GM19043 (cell line): ENCODE measurements at regions not wholly inside any gene's neighbourhood (a gene's known extent, or its start where the extent isn't known, plus 50 kb on each side); places are given as distances from the start of the nearest gene placed in this dataset.

ENCODE experiments used
- ATAC-seq: cut with Tn5 transposase; IDR thresholded peaks from one replicate; pipeline ENCODE4 v1.9.1; 2021; ENCODE audit warnings: low read depth; ENCODE audit not compliant: unreplicated experiment

DNA sequence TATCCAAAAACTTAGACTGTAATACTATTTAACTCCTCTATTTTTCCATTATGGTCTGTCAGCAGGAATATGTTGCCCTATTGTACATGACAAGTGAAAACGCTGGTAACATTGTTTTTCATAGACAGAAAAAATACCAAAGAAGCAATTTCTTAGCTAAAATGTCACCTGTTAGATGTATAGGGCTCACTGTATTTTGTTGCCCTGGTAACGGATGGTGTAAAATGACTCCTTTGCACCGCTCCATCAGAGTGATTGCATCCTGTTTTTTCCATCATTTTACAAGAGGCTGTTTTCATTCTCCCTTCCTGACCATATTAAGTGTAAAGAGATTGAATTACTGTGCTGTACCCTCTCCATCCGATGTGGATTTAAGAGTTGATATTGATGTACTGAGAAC is 460.1 kb upstream of the TLE4 start:
- no peak for ATAC-seq

- no peak for ATAC-seq
Observed at GRCh38 chr9:79115176-79115575, 456.6 kb upstream of the TLE4 start.

DNA sequence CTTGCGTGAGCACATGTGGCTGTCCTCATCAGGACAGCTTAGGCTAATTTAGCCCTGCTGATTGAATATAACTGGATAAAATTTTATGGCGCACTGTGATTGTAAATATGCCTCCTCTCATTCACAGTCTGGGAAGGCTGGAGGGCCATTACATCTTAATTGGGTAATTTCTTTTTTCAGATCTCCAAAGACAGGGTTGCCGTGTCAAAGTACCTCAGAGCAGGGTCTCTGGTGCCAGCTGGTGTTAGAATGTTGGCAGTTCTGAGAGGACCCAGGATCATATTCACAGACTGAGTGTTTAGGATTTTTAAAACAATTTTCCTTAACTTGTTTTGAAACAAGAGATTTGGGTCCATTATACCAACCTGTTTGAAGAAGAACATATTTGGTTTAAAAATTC is 455.7 kb upstream of the TLE4 start:
- ATAC-seq, result no peak

- no peak for ATAC-seq
Observed at GRCh38 chr9:79116709-79117108, 455.1 kb upstream of the TLE4 start.

GRCh38 chr9:79120533-79120932 is 451.2 kb upstream of the TLE4 start:
- no peak for ATAC-seq

GRCh38 chr9:79120941-79121340 is 450.8 kb upstream of the TLE4 start:
- ATAC-seq, result no peak

DNA sequence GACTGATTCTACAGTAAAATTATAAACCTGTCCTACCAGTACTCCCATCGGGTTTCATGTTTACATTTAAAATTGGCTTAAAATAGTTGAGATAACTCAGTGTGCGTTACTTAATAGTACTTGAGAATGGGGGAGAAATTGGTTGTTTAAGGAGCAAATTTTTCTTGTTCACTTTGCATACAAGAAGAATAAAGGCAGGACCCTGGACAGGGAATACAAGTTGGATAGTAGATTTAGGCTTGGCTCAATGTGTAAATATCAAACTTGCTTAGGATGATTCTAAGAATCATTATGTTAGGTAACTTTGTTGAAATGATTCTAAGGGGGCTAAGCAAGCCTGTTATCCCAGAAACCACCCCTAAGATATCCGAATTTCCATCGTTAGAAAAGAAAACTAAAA is 448.4 kb upstream of the TLE4 start:
- no peak for ATAC-seq

DNA sequence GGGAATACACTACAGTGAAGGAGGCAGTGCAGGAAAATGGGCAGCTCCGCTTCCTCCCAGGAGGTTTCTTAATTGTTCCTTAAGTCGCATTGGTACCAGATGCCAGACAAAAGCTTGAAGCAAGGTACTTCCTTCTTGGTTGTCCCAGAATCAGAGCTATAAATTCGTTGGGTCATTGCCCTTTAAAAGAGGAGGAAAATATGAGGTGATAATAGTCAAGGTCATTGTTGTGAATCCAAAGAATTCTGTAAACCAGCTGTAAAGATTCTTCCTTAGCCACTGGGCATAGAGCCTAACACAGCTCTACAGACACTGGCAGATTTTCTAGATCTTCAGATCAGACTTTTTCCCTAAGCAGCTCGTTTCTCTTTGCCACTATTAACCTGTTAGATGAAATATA is 444.1 kb upstream of the TLE4 start:
- ATAC-seq, result no peak

- ATAC-seq, result no peak
Observed at GRCh38 chr9:79129865-79130480, 441.8 kb upstream of the TLE4 start.

- ATAC-seq, result no peak
Observed at GRCh38 chr9:79131246-79131774, 440.5 kb upstream of the TLE4 start.

GRCh38 chr9:79131824-79132377 is 439.9 kb upstream of the TLE4 start:
- no peak for ATAC-seq

DNA sequence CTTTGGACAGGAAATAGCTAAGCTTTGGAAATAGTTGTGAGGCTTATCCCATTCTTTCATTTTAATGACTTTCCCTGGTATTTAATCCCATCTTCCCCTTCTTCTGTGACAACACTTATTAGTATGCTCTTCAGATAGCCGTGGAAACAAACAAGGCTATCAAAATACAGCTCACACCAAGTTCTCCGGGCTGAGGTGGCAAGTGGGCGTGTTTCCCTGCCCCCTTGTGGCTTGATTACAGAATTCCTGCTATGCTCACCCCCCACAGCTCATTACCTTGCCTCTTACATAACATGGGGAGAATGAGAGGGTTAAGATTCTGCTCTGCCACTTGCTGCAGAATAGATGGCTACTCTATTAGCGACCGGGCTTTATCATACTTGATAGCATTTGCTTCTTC is 437.1 kb upstream of the TLE4 start:
- no peak for ATAC-seq

GRCh38 chr9:79135681-79136415 is 435.9 kb upstream of the TLE4 start:
- no peak for ATAC-seq

DNA sequence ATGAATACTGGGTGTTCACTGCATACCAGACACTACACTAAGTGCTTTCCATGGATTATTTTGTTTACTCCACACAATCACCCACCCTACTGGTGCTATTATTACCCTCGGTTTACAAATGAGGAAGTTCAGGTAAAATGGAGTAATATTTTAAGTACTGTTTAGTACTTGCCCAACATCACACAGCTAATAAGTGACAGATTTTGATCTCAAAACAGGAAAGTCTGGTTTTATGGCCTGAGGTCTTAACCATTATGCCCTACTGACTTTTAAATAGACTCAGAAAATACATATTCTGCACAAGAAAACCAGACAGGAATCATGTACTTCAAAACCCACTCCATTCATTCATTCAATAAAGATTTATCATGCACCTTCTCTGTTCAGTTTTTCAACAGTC is 431.0 kb upstream of the TLE4 start:
- ATAC-seq, result no peak

DNA sequence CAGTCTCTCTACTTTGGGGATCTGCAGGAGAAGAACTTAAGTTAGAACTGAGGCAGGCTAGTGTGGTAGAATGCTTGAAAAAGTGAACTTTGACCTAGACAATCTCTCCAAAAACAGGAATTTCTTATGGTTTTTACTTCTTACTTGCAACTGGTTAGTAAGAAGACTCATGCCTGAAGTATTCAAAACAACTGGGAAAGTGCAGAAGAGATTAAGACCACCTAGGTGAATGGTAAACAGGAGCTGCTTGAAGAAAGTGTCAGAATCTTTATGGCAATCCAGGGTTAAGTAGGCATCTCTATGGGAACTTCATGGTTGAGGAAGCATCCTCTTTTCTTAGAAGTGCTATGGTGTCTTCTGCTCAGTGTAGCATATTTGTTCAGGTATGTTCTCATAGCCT is 428.6 kb upstream of the TLE4 start:
- no peak for ATAC-seq

DNA sequence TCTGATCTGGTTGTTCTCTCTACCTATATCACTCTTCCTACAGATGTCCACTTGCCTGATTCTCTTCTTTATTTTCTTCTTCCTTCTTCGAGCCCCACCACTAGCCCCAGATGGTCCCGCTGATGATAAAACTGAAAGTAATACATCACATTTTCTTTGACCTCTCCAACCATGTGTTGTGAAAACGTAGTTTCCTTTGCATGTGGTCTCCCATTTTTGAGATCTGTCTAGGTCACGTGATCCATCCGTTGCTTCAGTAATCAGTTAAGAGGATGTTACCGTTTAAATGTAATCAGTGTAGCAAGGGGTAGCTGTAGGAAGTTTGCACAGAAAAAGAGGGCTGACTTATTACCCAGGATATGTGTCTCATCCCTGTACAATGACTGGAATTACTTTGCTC is 426.3 kb upstream of the TLE4 start:
- ATAC-seq, result no peak

DNA sequence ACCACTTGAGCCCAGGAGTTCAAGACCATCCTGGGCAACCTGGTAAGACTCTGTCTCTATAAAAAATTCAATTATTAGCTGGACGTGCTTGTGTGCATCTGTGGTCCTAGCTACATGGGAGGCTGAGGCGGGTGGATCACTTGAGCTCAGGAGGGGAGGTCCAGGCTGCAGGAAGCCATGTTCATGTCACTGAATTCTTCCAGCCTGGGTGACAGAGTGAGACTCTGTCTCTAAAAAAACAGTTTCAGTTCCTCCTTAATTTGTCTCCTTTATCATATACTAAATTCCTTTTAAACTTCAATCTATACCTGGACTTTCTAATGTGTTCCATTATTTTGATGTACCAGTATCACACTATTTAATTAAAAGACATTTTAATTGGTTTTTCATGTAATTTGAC is 422.2 kb upstream of the TLE4 start:
- ATAC-seq, result no peak

- no peak for ATAC-seq
Observed at GRCh38 chr9:79151791-79152190, 420.0 kb upstream of the TLE4 start.

- no peak for ATAC-seq
Observed at GRCh38 chr9:79152306-79152705, 419.5 kb upstream of the TLE4 start.

GRCh38 chr9:79154806-79155205 is 417.0 kb upstream of the TLE4 start:
- ATAC-seq, result no peak

DNA sequence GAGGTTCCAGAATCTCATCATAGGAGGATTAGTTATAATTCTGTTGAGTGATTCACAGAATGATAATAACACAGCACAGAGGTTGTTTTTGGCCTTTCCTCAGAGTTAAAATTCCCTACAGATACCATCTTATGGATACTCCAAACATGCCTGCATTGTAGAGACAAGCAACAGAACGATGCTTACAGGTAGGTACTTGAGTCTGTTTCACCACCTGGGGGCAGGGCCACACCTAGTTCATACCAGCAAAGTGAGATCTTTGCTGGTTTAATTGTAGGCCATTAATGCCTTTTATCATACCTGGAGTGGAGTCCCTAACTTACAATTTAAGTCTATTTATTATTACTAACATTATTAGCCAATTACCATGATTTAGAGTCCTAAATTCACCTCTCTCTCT is 416.5 kb upstream of the TLE4 start:
- no peak for ATAC-seq

- no peak for ATAC-seq
Observed at GRCh38 chr9:79163544-79163943, 408.2 kb upstream of the TLE4 start.
